Activated CD4-positive, alpha-beta T cell treated with anti-CD3 and anti-CD28 coated beads, Interleukin-2, amount 50 U/mL, for 4 hours (primary cell): ENCODE measurements at regions not wholly inside any gene's neighbourhood (a gene's known extent, or its start where the extent isn't known, plus 50 kb on each side); places are given as distances from the start of the nearest gene placed in this dataset.

Experiments used
- DNase-seq, 2 experiments: peaks; one replicate each; pipeline ENCODE4 v3.0.0-alpha.2; 2020

- no peak for DNase-seq
Measured at GRCh38 chr3:124250053-124250452, 258.1 kb upstream of the ROPN1 start.

- no peak for DNase-seq
Measured at GRCh38 chr3:124256156-124256555, 264.2 kb upstream of the ROPN1 start.

- no peak for DNase-seq
Measured at GRCh38 chr3:124256599-124256998, 264.7 kb upstream of the ROPN1 start.

- no peak for DNase-seq
Measured at GRCh38 chr3:124257336-124257864, 265.5 kb upstream of the ROPN1 start.

- no peak for DNase-seq
Measured at GRCh38 chr3:124258057-124258500, 266.2 kb upstream of the ROPN1 start.

- DNase-seq, result no peak
Measured at GRCh38 chr3:124260206-124260915, 268.4 kb upstream of the ROPN1 start.

- no peak for DNase-seq
Measured at GRCh38 chr3:124261306-124261705, 269.4 kb upstream of the ROPN1 start.

GRCh38 chr3:124263168-124263567 is 271.2 kb upstream of the ROPN1 start:
- DNase-seq, result no peak

- no peak for DNase-seq
Measured at GRCh38 chr3:124264346-124264745, 272.4 kb upstream of the ROPN1 start.

- no peak for DNase-seq
Measured at GRCh38 chr3:124266487-124266886, 274.6 kb upstream of the ROPN1 start.

GRCh38 chr3:124267406-124267805 is 275.5 kb upstream of the ROPN1 start:
- DNase-seq, result no peak

GRCh38 chr3:124268355-124268754 is 276.4 kb upstream of the ROPN1 start:
- DNase-seq, result no peak

GRCh38 chr3:124269619-124270018 is 277.7 kb upstream of the ROPN1 start:
- no peak for DNase-seq

- no peak for DNase-seq
Measured at GRCh38 chr3:124272605-124273151, 280.8 kb upstream of the ROPN1 start.

- no peak for DNase-seq
Measured at GRCh38 chr3:124273651-124274050, 281.7 kb upstream of the ROPN1 start.

- no peak for DNase-seq
Measured at GRCh38 chr3:124274051-124274450, 282.1 kb upstream of the ROPN1 start.

- DNase-seq, result no peak
Measured at GRCh38 chr3:124275412-124275811, 283.5 kb upstream of the ROPN1 start.

GRCh38 chr3:124276133-124276532 is 284.2 kb upstream of the ROPN1 start:
- no peak for DNase-seq

GRCh38 chr3:124276539-124277143 is 284.7 kb upstream of the ROPN1 start:
- no peak for DNase-seq

GRCh38 chr3:124277144-124277890 is 285.4 kb upstream of the ROPN1 start:
- no peak for DNase-seq

GRCh38 chr3:124281453-124282316 is 289.8 kb upstream of the ROPN1 start:
- DNase-seq, result no peak
